Caco-2 (cell line): ENCODE measurements at regions not wholly inside any gene's neighbourhood (a gene's known extent, or its start where the extent isn't known, plus 50 kb on each side); places are given as distances from the start of the nearest gene placed in this dataset.

ENCODE experiments used
- BruUV-seq: library from RNA; stranded (reverse); fragments of 400-500 nt; replicated peaks from 2 replicates; lab custom pipeline; 2021; lab: Mats Ljungman, UMichigan
- CTCF ChIA-PET: fragments of 300-600 bp; sonication (Branson Sonifier 250); formaldehyde crosslinking; loops from one replicate; lab custom pipeline; 2022; ENCODE audit warnings: antibody characterized with exemption; lab: Charles Lee
- POLR2A ChIA-PET: fragments of 300-600 bp; sonication (Branson Sonifier 250); formaldehyde crosslinking; loops from one replicate; lab custom pipeline; 2022; ENCODE audit warnings: antibody characterized with exemption; lab: Charles Lee
- DNase-seq, 2 experiments: peaks; one replicate each; pipeline versions ENCODE4 v3.0.0 to v3.0.0-alpha.2; 2020 to 2022
- H3K27me3 ChIP-seq: replicated peaks from 2 replicates; pipeline ENCODE4 v1.6.0; 2011; ENCODE audit warnings: low read length; ENCODE audit not compliant: control insufficient read depth, insufficient read depth
- H3K36me3 ChIP-seq: 2 replicates; pipeline ENCODE4 v1.5.1; 2011; ENCODE audit warnings: low read length; ENCODE audit not compliant: control insufficient read depth, insufficient read depth
- H3K4me1 ChIP-seq: fragments of 250-450 bp; sonication (Bioruptor Pico); 2 replicates; pipeline ENCODE4 v1.5.1; 2020; ENCODE audit warnings: mild to moderate bottlenecking
- H3K4me3 ChIP-seq: 2 replicates; pipeline ENCODE4 v1.5.1; 2011; ENCODE audit warnings: low read depth, mild to moderate bottlenecking, control low read depth, low read length
- H3K9me3 ChIP-seq: fragments of 250-450 bp; sonication (Bioruptor Pico); 2 replicates; pipeline ENCODE4 v1.5.1; 2020; ENCODE audit warnings: mild to moderate bottlenecking, moderate library complexity
- H3K27ac Mint-ChIP-seq: one replicate; pipeline ENCODE4 v1.8.0; 2022; ENCODE audit warnings: mixed read lengths; ENCODE audit not compliant: unreplicated experiment
- H3K27me3 Mint-ChIP-seq: one replicate; pipeline ENCODE4 v1.8.0; 2022; ENCODE audit warnings: mixed read lengths; ENCODE audit not compliant: insufficient read depth, unreplicated experiment
- H3K36me3 Mint-ChIP-seq: one replicate; pipeline ENCODE4 v1.8.0; 2022; ENCODE audit warnings: mild to moderate bottlenecking, mixed read lengths; ENCODE audit not compliant: insufficient read depth, unreplicated experiment
- H3K4me1 Mint-ChIP-seq: one replicate; pipeline ENCODE4 v1.8.0; 2022; ENCODE audit warnings: low read depth, mixed read lengths; ENCODE audit not compliant: unreplicated experiment
- H3K4me3 Mint-ChIP-seq: one replicate; pipeline ENCODE4 v1.8.0; 2022; ENCODE audit warnings: mild to moderate bottlenecking, moderate library complexity, mixed read lengths; ENCODE audit not compliant: unreplicated experiment
- H3K9me3 Mint-ChIP-seq: one replicate; pipeline ENCODE4 v1.8.0; 2022; ENCODE audit warnings: mixed read lengths; ENCODE audit not compliant: unreplicated experiment
- CTCF ChIP-seq, 2 experiments: fragments of 200-600 bp in 1 of 2; IDR thresholded peaks; 1 replicate in 1 of 2; 2 replicates in 1 of 2; pipeline versions ENCODE4 v1.5.1 to v1.8.0; 2011 to 2022; ENCODE audit warnings: antibody characterized with exemption in 1 of 2, control low read depth in 1 of 2, inconsistent platforms in 1 of 2, low read depth in 1 of 2, low read length in 1 of 2, mild to moderate bottlenecking in 1 of 2, moderate library complexity in 1 of 2; ENCODE audit not compliant: insufficient read depth in 1 of 2, severe bottlenecking in 1 of 2, unreplicated experiment in 1 of 2
- intact Hi-C: fragments of 100-400 bp; cut with micrococcal nuclease; formaldehyde crosslinking; loops from one replicate; pipeline ENCODE4 v1.10.0; 2022; ENCODE audit not compliant: unreplicated experiment

DNA sequence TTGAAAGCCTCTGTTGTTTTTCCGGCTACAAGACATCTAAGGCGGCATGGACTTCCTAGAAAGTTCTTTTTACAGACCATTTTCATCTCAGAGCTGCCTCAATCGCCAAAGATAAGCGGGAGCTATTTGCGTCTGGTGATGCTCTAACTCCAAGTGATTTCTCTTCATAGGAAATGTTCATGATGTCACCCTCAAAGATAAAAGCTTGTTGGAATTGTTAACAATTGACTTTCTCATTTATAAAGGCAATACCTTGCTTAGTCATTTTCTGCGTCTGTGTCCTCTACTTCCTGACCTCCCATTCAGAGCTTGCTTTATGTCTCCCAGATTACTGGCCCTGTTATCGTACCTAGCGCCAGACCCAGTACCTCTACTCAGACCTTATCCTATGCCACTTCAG is 259.0 kb upstream of the G2E3 start:
- H3K27ac Mint-ChIP-seq: no peak overlapping the region
- H3K4me3 ChIP-seq: no peak overlapping the region
- CTCF ChIA-PET: no interaction called here
- no peaks in the 10 kb centered on the region for H3K4me1 ChIP-seq
- intact Hi-C loops: no loop called here
- DNase-seq: no peak
- no peaks in the 10 kb centered on the region for H3K9me3 Mint-ChIP-seq
- no peaks in the 10 kb centered on the region for H3K27me3 ChIP-seq
- TF ChIP-seq CTCF (IDR thresholded peaks at IDR 0.05; ENCODE audit: insufficient read depth in 1 of 2, low read depth in 1 of 2, low read length in 1 of 2, severe bottlenecking in 1 of 2, unreplicated experiment in 1 of 2): no peak
- H3K36me3 Mint-ChIP-seq: no peaks in the 10 kb centered on the region
- POLR2A ChIA-PET: no interaction called here
- H3K4me3 Mint-ChIP-seq: no peak overlapping the region
- H3K27me3 Mint-ChIP-seq: peaks cover 21% of the 10 kb centered on the region
- H3K4me1 Mint-ChIP-seq: no peaks in the 10 kb centered on the region
- H3K9me3 ChIP-seq: no peaks in the 10 kb centered on the region
- H3K36me3 ChIP-seq: no peaks in the 10 kb centered on the region
- BruUV-seq: no TSS peak

GRCh38 chr14:30303350-30303749 is 255.6 kb upstream of the G2E3 start:
- Mint-ChIP-seq H3K4me1 (no peaks in the 10 kb centered on the region), H3K9me3 (no peaks in the 10 kb centered on the region), H3K36me3 (no peaks in the 10 kb centered on the region), H3K27ac (no peak overlapping the region), H3K27me3 (peaks cover 19% of the 10 kb centered on the region), H3K4me3 (no peak overlapping the region)
- TF ChIP-seq CTCF (IDR thresholded peaks at IDR 0.05; ENCODE audit: insufficient read depth in 1 of 2, low read depth in 1 of 2, low read length in 1 of 2, severe bottlenecking in 1 of 2, unreplicated experiment in 1 of 2): no peak
- intact Hi-C loops: no loop called here
- DNase-seq: no peak
- Histone ChIP-seq H3K36me3 (no peaks in the 10 kb centered on the region), H3K27me3 (no peaks in the 10 kb centered on the region), H3K9me3 (no peaks in the 10 kb centered on the region), H3K4me1 (no peaks in the 10 kb centered on the region), H3K4me3 (no peak overlapping the region)
- CTCF ChIA-PET: no interaction called here
- POLR2A ChIA-PET: no interaction called here
- no TSS peak for BruUV-seq

GRCh38 chr14:30305346-30305745 is 253.6 kb upstream of the G2E3 start:
- H3K27me3 Mint-ChIP-seq: peaks cover 12% of the 10 kb centered on the region
- no peaks in the 10 kb centered on the region for H3K4me1 ChIP-seq

More at GRCh38 chr14:30305346-30305745, 253.6 kb upstream of the G2E3 start:
- H3K36me3 Mint-ChIP-seq: no peaks in the 10 kb centered on the region
- H3K4me3 ChIP-seq: no peak overlapping the region
- H3K9me3 ChIP-seq: no peaks in the 10 kb centered on the region
- no peak overlapping the region for H3K27ac Mint-ChIP-seq
- no peaks in the 10 kb centered on the region for H3K9me3 Mint-ChIP-seq
- H3K4me1 Mint-ChIP-seq: no peaks in the 10 kb centered on the region
- intact Hi-C loops: no loop called here
- DNase-seq: no peak
- no peak for TF ChIP-seq CTCF (IDR thresholded peaks at IDR 0.05; ENCODE audit: insufficient read depth in 1 of 2, low read depth in 1 of 2, low read length in 1 of 2, severe bottlenecking in 1 of 2, unreplicated experiment in 1 of 2)
- CTCF ChIA-PET: no interaction called here
- POLR2A ChIA-PET: no interaction called here
- no peak overlapping the region for H3K4me3 Mint-ChIP-seq
- no peaks in the 10 kb centered on the region for H3K27me3 ChIP-seq
- no TSS peak for BruUV-seq
- no peaks in the 10 kb centered on the region for H3K36me3 ChIP-seq
